ENCODE measurements at regions not wholly inside any gene's neighbourhood (a gene's known extent, or its start where the extent isn't known, plus 50 kb on each side); places are given as distances from the start of the nearest gene placed in this dataset.

DNA sequence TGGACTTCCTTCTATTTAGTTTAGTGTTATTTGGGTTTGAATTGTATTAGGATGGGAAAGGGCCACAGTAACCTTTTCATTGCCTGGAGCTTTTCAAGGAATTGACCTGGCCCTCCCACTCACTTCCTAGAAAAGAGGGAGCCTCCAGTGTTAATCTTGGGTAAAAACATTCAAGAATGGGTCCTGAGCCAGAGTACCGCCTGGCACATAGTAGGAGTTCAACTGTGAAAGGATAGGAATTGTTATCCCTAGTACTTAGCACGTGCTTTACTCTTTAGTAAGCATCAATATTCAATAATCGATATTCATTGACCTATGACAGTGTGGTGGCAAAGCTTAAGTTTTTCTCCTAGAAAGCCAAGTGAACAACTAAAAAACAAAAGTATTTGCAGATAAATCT lies 179.9 kb downstream of the IRS1 start:
- no peak for DNase-seq

DNA sequence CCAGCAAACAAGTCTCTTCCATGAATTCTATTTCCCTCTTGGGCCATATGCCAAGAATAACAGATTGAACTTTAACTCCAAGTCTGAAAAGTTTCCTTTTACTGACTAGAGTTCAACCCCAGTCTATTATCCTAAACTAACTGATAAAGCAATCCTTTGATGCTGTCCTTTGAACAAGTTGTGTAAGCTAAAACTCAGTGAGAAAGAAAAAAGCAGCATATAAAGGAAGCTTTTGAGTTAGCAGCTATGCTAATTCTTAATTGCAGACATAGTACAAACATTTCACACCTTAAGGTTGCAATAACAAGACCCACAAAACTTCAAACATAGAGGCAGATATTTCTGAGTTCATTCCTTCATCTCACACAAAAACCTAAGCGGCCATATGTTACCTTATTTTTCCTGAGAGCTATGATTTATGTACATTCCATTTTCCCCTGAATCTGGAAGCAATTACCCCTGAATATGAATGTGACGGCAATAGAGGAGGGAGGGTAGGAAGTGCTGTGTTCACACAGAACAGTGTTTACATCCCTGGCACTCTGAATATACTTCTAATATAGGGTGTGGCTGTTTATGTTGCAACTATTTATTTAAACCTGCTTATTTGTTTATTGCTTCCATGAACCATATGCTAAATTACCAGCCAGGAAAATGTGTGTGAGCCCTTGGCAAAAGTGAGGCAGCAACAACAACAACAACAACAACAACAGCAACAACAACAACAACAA lies 180.6 kb downstream of the IRS1 start:
- DNase-seq = no peak

DNA sequence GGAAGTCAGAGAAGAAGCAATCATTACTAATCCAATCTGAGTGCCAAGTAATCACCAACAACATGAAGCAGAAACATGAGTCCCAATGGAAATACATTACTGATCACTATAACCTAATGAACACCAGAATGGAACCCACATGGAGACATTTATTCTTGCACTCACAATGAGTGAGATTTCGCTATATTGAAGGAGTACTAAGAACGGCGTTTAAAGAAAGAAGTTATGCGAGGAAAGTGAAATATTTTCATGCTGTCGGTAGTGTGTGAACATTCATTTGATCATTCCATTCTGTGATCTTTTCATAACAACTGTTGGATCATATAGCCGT lies 181.1 kb downstream of the IRS1 start:
- no peak for DNase-seq

DNA sequence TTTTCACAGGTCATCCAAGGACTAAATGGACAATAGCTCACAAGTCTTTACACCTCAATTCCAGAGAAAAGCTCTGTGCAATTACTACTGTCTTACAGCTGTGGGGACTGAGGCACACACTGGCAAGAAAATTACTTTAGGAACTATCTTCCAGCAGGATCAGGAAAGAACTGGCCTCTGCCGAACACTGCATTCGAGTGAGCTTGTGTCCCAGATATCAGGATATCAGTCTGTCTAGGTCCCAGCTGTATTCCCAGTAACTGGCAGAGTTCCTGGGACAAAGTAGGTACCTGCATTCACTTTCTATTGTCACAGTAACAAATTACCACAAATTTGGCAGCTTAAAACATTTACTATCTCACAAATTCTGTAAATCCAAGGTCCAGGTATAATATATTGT lies 183.7 kb downstream of the IRS1 start:
- DNase-seq = no peak

DNA sequence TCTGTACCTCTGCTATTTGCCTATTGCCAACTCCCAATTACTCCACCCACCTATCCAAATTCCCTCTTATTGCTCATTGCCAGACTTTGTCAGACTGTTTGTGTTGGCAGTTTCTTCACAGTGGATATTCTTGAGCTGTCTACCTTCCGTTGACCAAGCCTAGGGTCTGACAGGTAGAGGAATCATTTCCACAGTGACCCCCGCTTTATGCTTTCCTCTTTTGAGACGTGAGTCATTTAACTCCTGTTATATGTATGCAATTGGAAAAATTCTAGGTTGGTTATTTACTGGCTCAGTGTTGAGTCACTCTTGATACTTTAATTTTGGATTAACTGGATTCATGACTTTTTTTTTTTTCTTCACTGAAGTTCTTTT lies 187.7 kb downstream of the IRS1 start:
- no peak for DNase-seq

DNA sequence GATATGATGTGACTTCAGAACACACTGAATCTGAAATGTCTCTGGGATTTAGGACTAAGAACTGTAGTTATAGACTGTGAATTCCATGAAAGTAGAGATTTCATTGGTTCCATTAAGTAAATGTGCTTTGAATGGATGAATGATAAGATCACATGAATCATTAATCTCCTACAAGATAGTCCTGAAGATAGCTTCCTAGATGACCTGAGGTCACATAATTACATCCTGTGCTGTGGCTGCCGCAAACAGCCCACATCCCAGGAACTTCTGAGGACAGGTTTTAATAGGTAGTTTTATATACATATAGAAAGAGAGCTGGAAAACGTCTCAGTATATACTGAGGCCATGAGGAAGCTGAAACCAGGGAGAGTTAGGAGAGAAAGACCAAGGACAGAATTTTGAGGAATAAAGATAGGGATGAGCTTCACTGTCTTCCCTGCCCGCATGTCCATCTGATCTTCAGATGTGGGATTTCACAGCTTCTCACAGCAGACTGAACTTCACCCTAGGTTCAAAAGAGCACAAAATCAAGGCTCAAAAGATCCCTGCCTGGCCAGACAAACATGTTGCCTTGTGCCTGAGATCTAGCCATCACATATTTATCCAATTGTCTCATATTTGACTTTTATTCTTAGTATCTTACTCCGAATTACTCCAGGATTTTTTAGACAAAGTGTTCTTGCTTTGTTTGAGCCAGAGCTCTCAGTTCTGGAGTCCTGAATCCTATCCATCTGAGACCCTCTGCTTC lies 188.2 kb downstream of the IRS1 start:
- no peak for DNase-seq

DNA sequence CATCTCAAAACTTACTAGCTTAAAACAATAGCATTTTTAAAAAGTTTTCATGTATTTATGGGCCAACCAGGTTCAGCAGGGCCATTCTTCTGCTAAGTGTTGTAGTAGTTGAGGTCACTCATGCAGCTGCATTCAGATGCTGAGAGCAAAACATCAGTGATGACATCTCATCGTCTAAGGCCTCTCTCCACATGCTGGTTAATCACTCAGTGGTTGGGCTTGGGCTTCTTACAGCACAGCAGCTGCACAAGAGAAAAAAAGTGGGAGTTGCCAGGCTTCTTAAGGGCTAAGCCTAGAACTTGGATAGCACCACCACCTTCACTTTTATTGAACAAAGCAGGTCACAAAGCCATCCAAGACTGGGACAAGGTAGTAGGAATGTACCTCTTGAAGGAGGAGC lies 190.3 kb downstream of the IRS1 start:
- no peak for DNase-seq

DNA sequence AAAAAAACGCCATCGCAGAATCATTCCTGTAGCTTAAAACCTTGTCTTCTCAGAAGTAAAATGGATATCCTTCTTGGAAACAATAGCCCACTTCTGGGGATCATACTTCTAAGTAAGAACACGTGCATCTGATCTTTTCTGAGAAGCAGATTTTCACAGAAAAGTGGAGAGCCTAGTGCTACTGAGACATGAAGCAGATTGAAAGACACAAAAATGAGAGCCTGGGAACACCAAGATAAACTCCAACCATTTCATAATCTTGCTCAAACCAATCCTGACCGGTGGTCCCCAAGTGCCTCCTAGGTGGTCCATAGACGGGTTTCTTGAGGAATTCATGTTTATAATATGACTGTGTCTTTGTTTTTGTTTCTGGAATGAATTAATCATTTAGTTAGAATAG lies 191.2 kb downstream of the IRS1 start:
- no peak for DNase-seq

DNA sequence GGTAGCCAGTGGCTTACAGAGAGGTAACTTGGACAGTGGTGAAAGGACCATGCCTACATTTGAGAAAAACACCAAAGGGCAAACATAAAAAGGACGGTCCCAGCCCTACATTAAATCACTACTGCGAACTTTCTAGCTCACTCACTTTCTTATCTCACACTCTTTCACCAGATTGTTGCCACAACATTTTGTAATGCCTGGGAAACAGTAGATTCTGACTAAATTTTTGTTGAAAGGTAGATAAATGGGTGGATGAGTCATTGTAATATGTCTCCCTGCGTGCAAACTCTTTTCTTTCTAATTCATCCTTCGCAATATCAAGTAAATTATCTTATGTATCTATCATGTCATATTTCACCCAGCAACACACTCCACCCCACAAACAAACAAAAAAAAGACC lies 192.2 kb downstream of the IRS1 start:
- no peak for DNase-seq

DNA sequence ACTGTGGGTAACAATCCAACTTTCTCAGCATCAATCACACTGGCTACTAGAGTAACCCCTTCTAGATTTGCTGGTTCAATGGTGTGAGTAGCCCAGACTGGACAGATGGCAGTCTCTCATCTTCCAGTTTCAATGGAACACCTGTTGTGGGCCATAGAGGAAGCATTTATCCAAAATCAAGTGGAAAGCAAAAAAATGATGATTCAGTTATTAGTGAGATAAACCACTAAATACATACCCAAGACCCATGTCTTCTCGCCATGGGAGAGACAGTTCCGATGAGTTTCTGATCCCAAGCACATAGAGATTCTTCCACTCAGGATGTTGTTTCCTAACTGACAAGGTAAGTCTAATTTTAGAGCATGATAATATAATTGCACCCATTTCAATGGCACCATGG lies 194.0 kb downstream of the IRS1 start:
- no peak for DNase-seq

DNA sequence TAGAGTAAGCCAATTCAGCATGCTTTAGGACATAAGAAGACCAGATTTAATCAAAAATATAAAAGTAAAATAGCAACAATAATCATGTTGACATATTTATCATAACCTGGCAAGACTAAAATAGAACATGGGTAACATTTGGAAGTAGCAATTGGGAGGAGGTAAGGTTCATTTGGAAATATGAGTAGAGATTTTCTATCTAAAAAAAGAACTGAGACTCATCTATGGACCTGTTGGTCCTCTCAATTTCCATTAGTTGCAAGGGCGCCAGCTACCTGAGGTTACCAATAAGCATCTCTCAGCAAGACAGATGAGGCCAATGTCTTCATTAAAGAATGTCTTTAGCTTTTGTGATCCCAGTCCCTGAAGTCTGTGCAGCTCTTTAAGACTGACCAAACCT lies 196.0 kb downstream of the IRS1 start:
- no peak for DNase-seq

DNA sequence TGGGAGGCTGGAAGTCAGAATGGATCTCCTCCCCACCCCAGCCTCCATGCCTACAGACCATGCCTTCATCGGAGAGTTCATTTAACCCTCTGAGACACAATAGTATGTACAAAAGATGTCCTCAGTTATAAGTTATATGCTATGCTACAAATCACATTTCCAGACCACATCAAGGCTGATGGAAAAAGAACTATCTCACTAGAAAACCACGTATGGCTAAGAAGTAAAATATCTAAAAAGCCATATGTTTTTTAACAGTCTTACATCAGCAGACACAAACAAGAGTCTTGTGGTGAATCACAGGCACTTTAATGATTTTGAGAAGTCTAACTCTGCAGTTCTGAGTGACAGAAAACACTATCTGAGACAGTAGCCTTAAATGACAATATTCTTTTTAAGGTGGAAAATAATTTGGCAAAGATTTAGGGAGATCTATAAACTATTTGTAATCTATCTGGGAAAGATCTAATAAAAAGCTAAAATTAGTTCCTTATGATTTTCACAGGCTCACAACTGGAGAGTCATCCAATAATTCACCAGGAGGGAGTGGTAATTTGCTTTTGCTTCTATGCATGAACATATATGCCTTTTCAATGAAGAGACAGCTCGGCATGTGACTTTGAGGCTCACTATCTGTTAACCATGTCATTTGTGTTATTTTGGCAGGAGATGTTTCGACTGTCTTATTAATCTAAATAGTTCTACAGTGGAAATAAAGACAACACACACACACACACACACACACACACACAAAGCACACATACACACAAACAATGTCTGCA lies 197.5 kb downstream of the IRS1 start:
- no peak for DNase-seq

DNA sequence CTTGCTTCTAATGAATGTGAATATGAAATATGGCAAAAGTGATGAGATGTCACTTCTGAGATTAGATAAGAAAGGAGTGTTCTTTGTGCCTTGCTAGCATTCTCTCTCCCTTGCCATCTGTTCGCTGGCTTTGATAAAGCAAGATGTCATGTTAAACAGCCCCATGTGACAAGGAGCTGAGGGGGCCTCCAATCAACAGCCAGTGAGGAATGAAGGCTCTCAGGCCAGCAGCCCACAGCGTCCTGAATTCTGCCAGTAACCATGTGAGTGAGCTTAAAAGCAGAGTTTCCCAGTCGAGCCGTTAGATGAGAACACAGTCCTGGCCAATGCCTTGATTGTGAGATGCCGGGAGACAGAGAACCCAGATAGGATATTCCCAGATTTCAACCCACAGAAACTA lies 198.8 kb downstream of the IRS1 start:
- no peak for DNase-seq

DNA sequence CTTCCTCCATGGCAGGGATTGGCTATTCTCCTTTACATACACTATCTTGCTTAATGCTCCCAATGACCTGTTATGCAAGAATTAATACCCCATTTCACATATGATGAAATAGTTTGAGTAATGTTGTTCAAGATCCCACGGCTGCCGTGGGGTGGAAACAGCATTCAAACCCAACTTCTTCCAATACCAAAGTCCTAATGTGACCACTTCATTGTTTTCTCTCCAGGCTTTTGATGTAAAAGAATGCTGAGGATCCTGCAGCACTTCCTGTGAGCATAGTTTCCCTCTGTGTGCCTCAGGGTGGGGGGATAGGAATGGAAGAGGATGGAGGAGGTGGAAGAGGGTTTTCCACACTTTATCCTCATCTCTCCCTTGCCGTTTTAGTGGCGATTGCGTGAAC lies 199.4 kb downstream of the IRS1 start:
- DNase-seq = no peak

DNA sequence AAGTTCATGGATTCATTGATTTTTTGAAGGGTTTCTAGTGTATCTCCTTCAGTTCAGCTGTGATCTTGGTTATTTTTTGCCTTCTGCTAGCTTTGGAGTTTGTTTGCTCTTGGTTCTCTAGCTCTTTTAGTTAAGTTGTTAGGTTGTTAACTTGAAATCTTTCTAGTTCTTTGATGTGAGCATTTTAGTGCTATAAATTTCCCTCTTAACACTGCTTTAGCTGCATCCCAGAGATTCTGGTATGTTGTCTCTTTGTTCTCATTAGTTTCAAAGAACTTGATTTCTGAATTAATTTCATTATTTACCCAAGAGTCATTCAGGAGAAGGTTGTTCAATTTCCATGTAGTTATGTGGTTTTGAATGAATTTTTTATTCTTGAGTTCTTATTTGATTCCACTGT lies 210.6 kb downstream of the IRS1 start:
- DNase-seq = no peak

DNA sequence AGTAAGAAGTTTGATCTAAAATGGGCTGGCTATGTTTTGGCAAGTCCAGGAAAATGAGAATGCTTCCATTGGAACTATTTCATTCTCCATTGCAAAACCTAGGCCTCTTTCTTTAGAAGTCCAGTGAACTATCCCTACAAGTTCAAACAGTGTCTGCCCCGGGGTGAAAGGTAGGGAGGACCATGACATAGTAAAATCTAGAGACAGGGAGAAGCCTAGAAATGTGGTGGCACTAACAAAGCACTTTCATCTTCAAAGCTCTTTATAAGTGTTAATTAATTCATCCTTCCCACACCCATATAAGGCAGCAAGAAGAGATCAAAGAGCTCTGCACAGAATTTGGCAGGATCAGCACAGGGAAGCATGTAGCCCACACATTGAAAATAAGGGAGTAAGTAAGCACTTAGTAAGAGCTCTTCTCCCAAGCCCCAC lies 214.5 kb downstream of the IRS1 start:
- DNase-seq = no peak

DNA sequence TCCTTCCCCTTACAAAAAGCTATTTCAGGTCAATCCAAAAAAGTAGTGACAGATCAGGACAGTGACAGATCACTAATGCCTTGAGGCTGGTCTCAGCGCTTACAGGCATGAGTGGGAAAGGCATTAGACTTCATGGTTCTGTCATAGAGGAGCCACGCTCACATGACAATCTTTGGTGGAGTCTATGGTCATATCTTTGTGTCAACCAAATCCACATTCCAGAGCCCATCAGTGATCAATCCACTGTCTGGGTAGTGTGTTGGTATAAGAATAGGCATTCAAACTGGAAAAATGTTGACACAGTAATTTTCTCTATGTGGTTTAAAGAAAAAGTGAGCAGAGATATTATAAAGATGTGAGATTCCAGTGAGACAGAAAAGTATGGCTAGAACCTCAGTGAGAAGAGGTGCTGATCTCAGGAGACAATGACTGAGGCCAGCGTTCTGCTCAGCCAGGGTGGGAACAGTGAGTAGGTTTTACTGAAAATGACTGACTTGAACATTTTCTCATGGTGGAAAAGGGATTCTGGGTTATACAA lies 215.0 kb downstream of the IRS1 start:
- no peak for DNase-seq

DNA sequence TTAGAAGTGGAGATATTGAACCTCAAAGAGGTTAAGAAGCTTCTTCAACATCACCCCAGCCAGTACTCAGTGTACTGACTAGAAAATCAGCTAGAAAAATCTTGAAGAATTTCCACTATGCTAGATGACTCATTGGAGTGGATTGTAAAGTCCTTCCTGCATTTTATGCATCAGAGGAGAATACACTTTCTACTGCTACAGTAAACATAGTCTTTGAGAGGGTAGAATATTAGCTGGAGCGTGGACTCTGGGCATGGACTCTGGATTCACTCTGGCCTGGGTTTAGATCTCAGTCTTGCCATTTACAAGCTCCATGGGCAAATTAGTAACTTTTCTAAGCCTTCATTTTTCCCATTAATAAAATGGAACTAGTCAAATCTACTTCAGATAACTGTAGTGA lies 215.9 kb downstream of the IRS1 start:
- no peak for DNase-seq

DNA sequence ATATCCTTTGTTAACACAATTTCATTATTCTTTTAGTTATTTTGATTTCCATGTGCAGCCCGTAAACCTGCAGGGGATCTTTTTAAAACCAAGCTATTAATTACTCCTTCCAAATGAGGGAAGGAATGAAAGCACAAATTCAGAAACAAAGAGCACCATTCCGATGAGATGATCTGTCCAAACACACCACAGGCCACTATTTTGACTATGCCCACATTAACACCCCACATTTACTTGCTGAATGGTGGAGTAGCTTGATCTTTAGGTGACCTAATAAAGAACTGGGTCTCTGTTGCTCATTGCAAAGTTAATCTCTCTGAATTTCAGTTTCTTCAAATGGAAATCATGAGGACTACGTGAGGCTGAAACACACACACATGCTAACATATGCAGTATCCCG lies 218.0 kb downstream of the IRS1 start:
- no peak for DNase-seq

DNA sequence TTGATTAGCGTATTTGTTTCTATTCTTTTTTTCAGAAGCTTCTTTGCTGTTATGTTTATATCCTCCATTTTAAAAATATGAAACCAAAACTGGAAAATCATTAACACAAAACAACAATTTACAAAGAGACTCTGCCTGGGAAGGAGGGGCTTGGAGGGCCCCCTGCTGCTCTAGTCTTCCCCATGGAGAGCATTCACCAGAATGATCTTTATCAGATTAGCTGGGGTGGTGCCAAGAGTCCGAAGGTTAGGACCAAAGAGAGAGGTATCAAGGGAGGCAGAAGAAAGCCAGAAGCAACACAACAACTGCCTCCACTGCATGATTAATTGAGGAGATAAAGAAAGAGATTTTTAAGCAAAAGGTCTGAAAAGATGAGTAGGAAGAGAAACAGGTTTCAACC lies 218.6 kb downstream of the IRS1 start:
- DNase-seq = no peak

DNA sequence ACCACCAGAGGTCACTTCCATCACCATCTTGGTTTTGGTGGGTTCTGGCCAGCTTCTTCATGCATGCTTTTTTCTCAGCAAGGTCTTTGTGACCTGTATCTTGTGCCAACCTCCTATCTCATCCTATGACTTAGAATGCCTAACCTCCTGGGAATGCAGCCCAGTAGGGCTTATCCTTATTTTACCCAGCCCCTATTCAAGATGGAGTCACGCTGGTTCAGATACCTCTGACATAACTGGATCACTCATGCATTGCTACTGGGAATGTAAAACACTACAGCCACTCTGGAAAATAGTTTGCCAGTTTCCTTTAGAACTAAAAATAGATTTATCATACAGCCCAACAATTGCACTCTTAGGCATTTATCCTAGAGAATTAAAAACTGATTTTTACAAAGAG lies 219.2 kb downstream of the IRS1 start:
- DNase-seq = no peak

DNA sequence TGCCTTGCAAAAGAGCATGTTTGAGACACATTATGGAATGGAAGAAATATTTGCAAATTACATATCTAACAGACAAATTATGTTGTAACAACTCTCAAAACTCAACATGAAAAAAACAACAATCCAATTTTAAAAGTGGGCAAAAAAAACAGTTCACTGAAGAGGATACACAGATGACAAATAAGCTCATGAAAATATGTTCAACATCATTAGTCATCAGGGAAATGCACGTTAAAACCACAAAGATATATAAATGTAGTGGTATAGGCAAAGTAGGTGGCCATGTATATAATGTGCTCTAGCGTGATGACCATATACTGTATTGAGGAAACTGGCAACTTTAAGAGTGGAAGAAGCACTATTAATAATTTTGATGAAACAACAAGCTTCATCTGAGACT lies 220.1 kb downstream of the IRS1 start:
- DNase-seq = no peak

DNA sequence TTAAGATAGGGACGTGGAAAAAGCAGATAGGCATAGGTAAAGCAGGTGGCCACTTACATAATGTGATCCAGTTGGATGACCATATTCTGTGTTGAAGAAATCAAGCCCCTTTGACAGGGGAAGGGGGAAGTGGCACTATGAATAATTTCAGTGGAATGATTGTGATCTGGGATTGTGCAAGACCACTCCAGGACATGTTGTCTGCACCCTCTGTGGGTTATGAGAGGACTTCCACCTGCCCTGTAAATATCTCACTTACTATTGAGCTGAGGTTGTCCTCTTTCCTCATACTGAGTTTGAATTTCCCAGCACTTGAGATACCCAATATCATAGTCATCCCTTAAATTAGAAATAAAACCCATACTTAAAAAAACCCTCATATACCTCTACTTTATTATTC lies 220.7 kb downstream of the IRS1 start:
- DNase-seq = no peak

DNA sequence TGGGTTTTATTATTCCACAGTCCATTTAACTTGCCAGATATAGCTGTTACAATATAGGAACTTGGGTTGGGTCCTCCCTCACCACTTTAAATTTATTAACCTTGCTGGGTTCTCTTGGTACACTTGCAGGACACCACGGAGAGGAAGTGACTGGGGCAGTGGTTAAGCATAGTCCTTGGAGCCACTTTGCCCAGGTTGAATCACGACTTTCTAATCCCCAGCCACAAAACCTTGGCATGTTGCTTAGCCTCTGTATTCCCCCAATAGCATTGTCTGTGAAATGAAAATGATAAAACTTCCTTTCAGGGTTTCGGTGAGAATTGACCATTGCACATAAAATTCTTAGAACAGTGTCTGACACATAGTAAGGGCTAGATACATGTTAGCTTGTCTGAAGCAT lies 221.2 kb downstream of the IRS1 start:
- DNase-seq = no peak

Measured in CD4-positive, alpha-beta T cell treated with Interleukin-4 for 1 hour (primary cell).